Upper lobe of left lung (tissue), 6 donors: ENCODE measurements at regions not wholly inside any gene's neighbourhood (a gene's known extent, or its start where the extent isn't known, plus 50 kb on each side); places are given as distances from the start of the nearest gene placed in this dataset.

Experiments used
- ATAC-seq, 2 donors: fragments of 200-7000 bp; cut with Tn5 transposase; one replicate each; pipeline ENCODE4 v1.9.1; 2022; ENCODE audit warnings: mild to moderate bottlenecking in 2 of 2, moderate library complexity in 2 of 2; ENCODE audit not compliant: low FRiP score in 2 of 2
- DNase-seq, 2 donors: peaks; one replicate each; pipeline ENCODE4 v3.0.0-alpha.2; 2019 to 2020
- H3K27ac ChIP-seq, 4 donors: fragments of 200-600 bp; sonication (generic); one replicate each; pipeline ENCODE4 v1.5.1; 2016 to 2019
- H3K27me3 ChIP-seq, 4 donors: fragments of 200-600 bp; sonication (generic); one replicate each; pipeline ENCODE4 v1.5.1; 2017 to 2019
- H3K36me3 ChIP-seq, 4 donors: fragments of 200-600 bp; sonication (generic); one replicate each; pipeline ENCODE4 v1.5.1; 2016 to 2019
- H3K4me1 ChIP-seq, 4 donors: fragments of 200-600 bp; sonication (generic); one replicate each; pipeline ENCODE4 v1.5.1; 2018 to 2019
- H3K4me3 ChIP-seq, 4 donors: fragments of 200-600 bp; sonication (generic); one replicate each; pipeline ENCODE4 v1.5.1; 2017 to 2019; ENCODE audit warnings: mild to moderate bottlenecking in 2 of 4, moderate library complexity in 1 of 4
- H3K9me3 ChIP-seq, 4 donors: fragments of 200-600 bp; sonication (generic); one replicate each; pipeline ENCODE4 v1.5.1; 2018 to 2019
- CTCF ChIP-seq, 6 experiments: fragments of 450-650 bp in 4 of 6; fragments of 200-600 bp in 2 of 6; sonication (generic) in 2 of 6; IDR thresholded peaks; one replicate each; pipeline ENCODE4 v1.5.1; 2016 to 2019; ENCODE audit warnings: antibody characterized with exemption in 6 of 6
- EP300 ChIP-seq, 4 donors: sonication (generic); formaldehyde crosslinking; IDR thresholded peaks; one replicate each; pipeline ENCODE4 v1.5.1; 2017; ENCODE audit warnings: antibody characterized with exemption in 4 of 4, control low read depth in 2 of 4
- POLR2A ChIP-seq, 4 donors: fragments of 450-650 bp; IDR thresholded peaks; one replicate each; pipeline ENCODE4 v1.5.1; 2016 to 2017; ENCODE audit warnings: antibody characterized with exemption in 4 of 4, mild to moderate bottlenecking in 2 of 4
- POLR2AphosphoS5 ChIP-seq, 2 donors: sonication (generic); formaldehyde crosslinking; IDR thresholded peaks; one replicate each; pipeline ENCODE4 v1.5.1; 2017; ENCODE audit warnings: antibody characterized with exemption in 2 of 2
- WGBS, 2 donors: methylation state at CpG; one replicate each; pipeline ENCODE4 v1.1.5; 2017 to 2018; 5-methylcytosine and 5-hydroxymethylcytosine counted together
- donor health status: DM: no; HTN: no; CAD: no; lungs with moderate emphysema.
- donor health status: DM: no; HTN: yes; CAD: no; lungs with severe emphysema.

- DNase-seq, result no peak
- WGBS, 2 donors, result 55 to 78% methylated on average over 2 of the region's 2 CpGs
- TF ChIP-seq POLR2AphosphoS5 (IDR thresholded peaks at IDR 0.05), result no peak
- TF ChIP-seq CTCF (IDR thresholded peaks at IDR 0.05), result no peak
- TF ChIP-seq EP300 (IDR thresholded peaks at IDR 0.05), result no peak
- no peak for TF ChIP-seq POLR2A (IDR thresholded peaks at IDR 0.05)
Observed at GRCh38 chr9:79152306-79152705, 419.5 kb upstream of the TLE4 start.

GRCh38 chr9:79154806-79155205 is 417.0 kb upstream of the TLE4 start:
- 12 to 34% methylated on average over 2 of the region's 2 CpGs for WGBS, 2 donors
- TF ChIP-seq EP300 (IDR thresholded peaks at IDR 0.05) (no peak), POLR2AphosphoS5 (IDR thresholded peaks at IDR 0.05) (no peak), CTCF (IDR thresholded peaks at IDR 0.05) (no peak), POLR2A (IDR thresholded peaks at IDR 0.05) (no peak)
- DNase-seq (no peak), ATAC-seq (no peak)
- Histone ChIP-seq H3K27me3 (no peaks in the 10 kb centered on the region), H3K4me1 (no peaks in the 10 kb centered on the region), H3K9me3 (no peaks in the 10 kb centered on the region), H3K27ac (no peak overlapping the region), H3K4me3 (no peak overlapping the region), H3K36me3 (no peaks in the 10 kb centered on the region)

More at GRCh38 chr9:79152306-79152705, 419.5 kb upstream of the TLE4 start:
- no peaks in the 10 kb centered on the region for H3K9me3 ChIP-seq
- H3K27me3 ChIP-seq, result no peaks in the 10 kb centered on the region
- no peak overlapping the region for H3K27ac ChIP-seq
- ATAC-seq, result no peak
- no peaks in the 10 kb centered on the region for H3K4me1 ChIP-seq
- no peak overlapping the region for H3K4me3 ChIP-seq
- no peaks in the 10 kb centered on the region for H3K36me3 ChIP-seq

- Histone ChIP-seq H3K36me3 (no peaks in the 10 kb centered on the region), H3K4me1 (no peaks in the 10 kb centered on the region), H3K27me3 (no peaks in the 10 kb centered on the region), H3K27ac (no peak overlapping the region), H3K4me3 (no peak overlapping the region), H3K9me3 (no peaks in the 10 kb centered on the region)
- DNase-seq (no peak), ATAC-seq (no peak)
- TF ChIP-seq CTCF (IDR thresholded peaks at IDR 0.05) (no peak), POLR2A (IDR thresholded peaks at IDR 0.05) (no peak), POLR2AphosphoS5 (IDR thresholded peaks at IDR 0.05) (no peak), EP300 (IDR thresholded peaks at IDR 0.05) (no peak)
- 23 to 50% methylated on average over 1 of the region's 1 CpG for WGBS, 2 donors
Observed at GRCh38 chr9:79155308-79155707, 416.5 kb upstream of the TLE4 start.

- no peaks in the 10 kb centered on the region for H3K36me3 ChIP-seq
- H3K27ac ChIP-seq, result no peak overlapping the region
- no peak for TF ChIP-seq EP300 (IDR thresholded peaks at IDR 0.05)
- no peak for TF ChIP-seq POLR2A (IDR thresholded peaks at IDR 0.05)
- no peak for TF ChIP-seq POLR2AphosphoS5 (IDR thresholded peaks at IDR 0.05)
- no peak for TF ChIP-seq CTCF (IDR thresholded peaks at IDR 0.05)
- DNase-seq, result no peak
- no peaks in the 10 kb centered on the region for H3K27me3 ChIP-seq
- H3K4me3 ChIP-seq, result no peak overlapping the region
- no peaks in the 10 kb centered on the region for H3K9me3 ChIP-seq
- 84 to 96% methylated on average over 2 of the region's 2 CpGs for WGBS, 2 donors
- ATAC-seq, result no peak
- no peaks in the 10 kb centered on the region for H3K4me1 ChIP-seq
Observed at GRCh38 chr9:79163544-79163943, 408.2 kb upstream of the TLE4 start.

- Histone ChIP-seq H3K9me3 (no peaks in the 10 kb centered on the region), H3K36me3 (no peaks in the 10 kb centered on the region), H3K27ac (no peak overlapping the region), H3K4me3 (no peak overlapping the region), H3K27me3 (no peaks in the 10 kb centered on the region), H3K4me1 (no peaks in the 10 kb centered on the region)
- DNase-seq, result no peak
- no peak for ATAC-seq
- WGBS, 2 donors, result 74 to 87% methylated on average over 4 of the region's 4 CpGs
- TF ChIP-seq EP300 (IDR thresholded peaks at IDR 0.05) (no peak), CTCF (IDR thresholded peaks at IDR 0.05) (no peak), POLR2A (IDR thresholded peaks at IDR 0.05) (no peak), POLR2AphosphoS5 (IDR thresholded peaks at IDR 0.05) (no peak)
Observed at GRCh38 chr9:79164406-79164805, 407.4 kb upstream of the TLE4 start.
